ENCODE measurements at regions not wholly inside any gene's neighbourhood (a gene's known extent, or its start where the extent isn't known, plus 50 kb on each side); places are given as distances from the start of the nearest gene placed in this dataset.

DNA sequence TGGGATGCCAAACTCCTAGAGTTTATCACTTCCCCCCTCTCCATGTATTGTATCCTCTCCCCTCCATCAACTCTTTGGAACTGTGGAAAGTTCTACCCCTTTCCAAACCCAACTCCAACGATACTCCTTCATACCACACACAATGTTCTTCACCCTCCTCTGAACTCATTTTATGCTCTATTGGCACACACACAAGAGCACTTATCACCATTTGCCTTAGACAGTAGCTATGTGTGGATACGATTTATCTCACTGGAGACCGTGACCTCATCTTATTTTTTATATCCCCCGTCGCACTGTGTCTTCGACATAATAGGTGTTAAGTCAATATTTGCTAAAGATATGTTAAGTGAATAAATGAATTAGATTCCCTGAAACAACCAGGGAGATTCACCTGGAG lies 316.5 kb upstream of the PROK2 start:
- no peak for DNase-seq
- Histone ChIP-seq H3K27me3 (no peaks in the 10 kb centered on the region), H3K9me3 (no peaks in the 10 kb centered on the region), H3K4me3 (no peak overlapping the region), H3K36me3 (no peaks in the 10 kb centered on the region)

DNA sequence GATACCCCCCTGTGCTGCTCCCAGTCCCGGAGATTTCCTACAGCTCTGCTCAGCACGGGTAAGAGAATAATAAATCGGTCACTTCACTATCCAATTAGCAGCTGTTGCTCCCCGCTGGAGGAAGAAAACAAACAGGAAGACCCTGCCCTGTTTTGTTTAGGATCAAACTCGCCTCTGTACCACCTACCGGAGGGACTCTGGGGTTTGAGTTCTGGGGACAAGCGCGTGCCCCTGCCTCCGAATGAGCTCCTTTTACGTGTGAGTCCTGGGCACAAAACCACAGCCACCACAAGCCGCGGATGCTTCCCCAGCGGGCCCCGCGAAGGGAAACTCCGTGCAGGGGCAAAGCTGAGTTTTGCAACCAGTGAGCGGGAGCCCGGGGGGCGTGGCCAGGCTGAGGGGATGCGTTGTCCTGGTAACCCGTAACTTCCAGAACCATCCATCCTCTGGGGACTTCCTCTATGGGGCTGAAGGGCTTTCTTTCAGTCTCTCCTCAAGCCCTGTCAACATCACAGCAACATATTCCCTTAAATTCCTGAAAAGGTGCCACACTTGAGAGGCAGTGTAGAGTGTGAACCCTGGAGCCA lies 315.7 kb upstream of the PROK2 start:
- Histone ChIP-seq H3K27me3 (no peaks in the 10 kb centered on the region), H3K36me3 (no peaks in the 10 kb centered on the region), H3K4me3 (no peak overlapping the region), H3K9me3 (no peaks in the 10 kb centered on the region)
- DNase-seq, result peak; percentile 18

DNA sequence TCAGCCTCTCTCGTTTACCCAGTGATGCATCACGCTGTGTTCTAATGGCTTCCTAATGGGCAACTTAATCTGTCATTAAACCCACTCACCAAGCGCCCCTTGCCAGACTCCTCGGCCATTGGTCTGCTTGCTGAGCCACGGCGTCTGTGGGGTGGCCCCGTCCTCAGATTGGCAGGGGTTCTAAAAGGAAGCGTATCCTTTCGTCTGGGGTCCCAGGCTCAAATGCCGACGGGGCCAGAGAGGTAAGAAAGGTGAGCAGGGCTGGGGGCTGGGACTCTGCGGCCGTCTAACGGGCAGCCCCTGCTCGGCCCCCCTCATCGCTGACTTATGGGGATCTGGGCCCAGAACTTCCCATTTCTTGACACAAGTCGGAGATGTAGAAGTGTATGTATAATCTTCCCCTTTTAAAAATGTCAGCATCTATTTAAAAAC lies 315.1 kb upstream of the PROK2 start:
- H3K27me3 ChIP-seq, result no peaks in the 10 kb centered on the region
- H3K9me3 ChIP-seq, result no peaks in the 10 kb centered on the region
- H3K4me3 ChIP-seq, result no peak overlapping the region
- no peaks in the 10 kb centered on the region for H3K36me3 ChIP-seq
- DNase-seq, result no peak

DNA sequence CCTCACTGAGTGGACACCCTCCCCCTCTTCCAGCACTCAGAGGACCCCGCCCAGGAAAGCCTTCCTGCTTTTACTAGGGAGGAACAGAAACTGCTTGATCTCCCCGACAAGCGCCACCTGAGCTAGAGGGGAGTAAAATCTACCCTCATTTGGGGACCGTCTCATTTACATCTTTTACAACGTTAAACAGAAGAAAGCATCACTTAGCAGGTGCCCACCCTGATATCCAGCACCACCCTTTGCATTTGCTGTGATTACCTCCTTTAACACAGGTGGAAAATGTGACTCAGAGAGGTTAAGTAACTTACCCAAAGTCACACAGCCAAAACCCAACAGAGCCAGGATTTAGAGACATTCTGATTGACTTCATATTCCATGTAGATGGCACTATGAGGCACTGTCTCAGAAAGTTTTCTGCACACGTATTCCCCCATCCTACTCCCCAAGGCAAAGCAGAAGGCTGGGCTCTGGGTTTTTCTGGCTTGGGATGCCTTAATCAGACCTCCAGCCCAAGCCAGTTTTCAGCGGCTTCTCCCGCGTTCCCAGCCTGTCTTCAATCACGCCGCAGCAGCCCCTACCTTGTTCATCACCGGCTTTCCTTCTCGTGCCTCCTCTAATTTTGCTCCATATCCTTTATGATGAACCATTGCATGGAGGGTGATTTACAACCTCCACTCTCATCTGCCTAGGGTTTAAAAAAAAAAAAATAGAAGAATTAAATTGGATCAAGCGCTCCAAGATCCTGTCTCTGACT lies 314.6 kb upstream of the PROK2 start:
- no peak overlapping the region for H3K4me3 ChIP-seq
- no peak for DNase-seq
- no peaks in the 10 kb centered on the region for H3K9me3 ChIP-seq

DNA sequence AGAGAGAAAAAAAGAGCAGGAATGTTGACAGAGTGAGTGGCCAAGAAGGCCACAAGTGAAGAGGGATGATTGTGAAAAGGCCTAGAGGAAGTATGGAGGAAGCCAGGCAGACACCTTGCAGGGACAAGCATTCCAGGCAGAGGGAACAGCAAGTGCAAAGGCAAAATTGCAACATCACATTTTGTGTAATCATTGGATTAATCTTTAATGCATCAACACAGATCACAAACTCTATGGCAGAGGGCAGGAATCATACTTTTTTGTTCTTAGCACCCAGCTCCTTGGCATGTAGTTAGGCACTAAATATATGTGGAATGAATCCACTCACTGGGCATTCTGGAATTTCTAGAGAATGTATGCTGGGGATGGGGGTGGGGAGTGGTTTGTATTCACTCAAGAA lies 312.1 kb upstream of the PROK2 start:
- H3K9me3 ChIP-seq, result no peaks in the 10 kb centered on the region
- no peak overlapping the region for H3K4me3 ChIP-seq
- no peaks in the 10 kb centered on the region for H3K36me3 ChIP-seq
- no peak for DNase-seq
- H3K27me3 ChIP-seq, result no peaks in the 10 kb centered on the region

More for the DNA sequence above, 314.6 kb upstream of the PROK2 start:
- H3K27me3 ChIP-seq, result no peaks in the 10 kb centered on the region
- no peaks in the 10 kb centered on the region for H3K36me3 ChIP-seq

DNA sequence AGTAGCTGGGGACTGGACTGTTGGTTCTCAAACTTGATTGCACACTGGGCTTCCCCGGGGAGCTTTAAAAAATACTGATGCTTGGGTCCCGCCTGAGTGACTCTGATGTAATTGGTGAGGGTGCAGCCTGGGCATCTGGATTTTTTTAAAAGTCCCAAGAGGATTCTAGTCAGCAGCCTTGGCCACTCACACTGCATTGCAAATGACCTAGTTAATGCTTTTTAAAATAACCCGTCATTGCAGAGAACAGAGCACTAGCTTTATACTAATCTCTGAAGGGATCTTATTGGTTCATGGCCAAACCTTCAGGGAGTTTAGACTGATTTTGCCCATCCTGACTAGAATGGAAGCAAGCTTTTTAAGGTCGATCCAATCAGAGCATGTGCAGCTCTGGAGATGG lies 310.6 kb upstream of the PROK2 start:
- DNase-seq, result no peak
- Histone ChIP-seq H3K27me3 (no peaks in the 10 kb centered on the region), H3K9me3 (no peaks in the 10 kb centered on the region), H3K36me3 (no peaks in the 10 kb centered on the region), H3K4me3 (no peak overlapping the region)

DNA sequence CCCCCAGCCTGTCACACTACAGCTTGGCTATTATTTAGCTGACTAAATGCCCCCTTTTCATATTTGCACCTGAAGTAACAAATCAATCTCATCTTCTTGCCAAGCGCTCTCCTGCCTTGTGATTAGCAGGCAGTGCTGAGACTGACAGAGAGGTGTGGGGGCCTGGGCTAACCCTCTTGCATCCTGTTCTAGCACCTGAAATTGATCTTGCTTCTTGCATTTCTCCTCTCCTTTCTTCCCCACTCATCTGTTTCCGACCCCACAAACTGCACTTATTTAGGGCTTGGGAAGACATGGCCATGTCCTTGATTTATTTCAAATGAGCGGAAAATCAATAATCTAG lies 309.0 kb upstream of the PROK2 start:
- no peak overlapping the region for H3K4me3 ChIP-seq
- H3K27me3 ChIP-seq, result no peaks in the 10 kb centered on the region
- H3K36me3 ChIP-seq, result no peaks in the 10 kb centered on the region
- no peak for DNase-seq
- H3K9me3 ChIP-seq, result no peaks in the 10 kb centered on the region

DNA sequence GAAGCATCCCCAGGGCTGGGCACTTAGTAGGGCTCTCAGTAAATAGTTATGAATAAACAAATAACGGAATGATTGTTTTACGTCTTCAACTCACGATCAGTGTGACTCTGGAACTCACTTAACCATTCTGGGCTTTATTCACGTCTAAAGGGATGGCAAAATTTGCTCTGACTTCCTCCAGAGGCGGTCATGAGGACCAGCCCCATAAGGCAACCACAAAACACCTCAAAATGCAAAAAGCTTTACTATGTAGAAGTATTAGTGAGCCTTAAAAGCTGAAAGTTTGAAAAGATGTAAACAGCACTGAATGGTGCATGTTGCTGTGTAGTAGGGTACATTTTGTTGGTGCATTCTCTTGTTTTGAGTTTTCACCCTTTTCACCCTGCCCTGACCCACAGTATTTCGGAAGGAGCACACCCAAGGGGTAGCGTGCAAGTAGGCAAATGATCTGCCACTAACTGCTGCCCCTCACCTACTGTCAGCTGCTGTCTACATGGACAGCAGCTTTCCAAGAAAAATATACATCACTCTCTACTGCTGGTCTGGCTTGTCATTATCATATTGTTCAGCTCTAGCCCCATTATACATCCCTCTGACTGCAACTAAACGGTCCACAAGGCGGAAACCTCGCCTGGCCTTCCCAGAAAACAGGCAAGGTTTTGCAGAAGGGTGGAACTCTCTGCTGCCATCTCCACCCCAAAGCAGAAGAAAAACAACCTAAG lies 308.5 kb upstream of the PROK2 start:
- DNase-seq, result no peak
- Histone ChIP-seq H3K27me3 (no peaks in the 10 kb centered on the region), H3K36me3 (no peaks in the 10 kb centered on the region), H3K9me3 (no peaks in the 10 kb centered on the region), H3K4me3 (no peak overlapping the region)

DNA sequence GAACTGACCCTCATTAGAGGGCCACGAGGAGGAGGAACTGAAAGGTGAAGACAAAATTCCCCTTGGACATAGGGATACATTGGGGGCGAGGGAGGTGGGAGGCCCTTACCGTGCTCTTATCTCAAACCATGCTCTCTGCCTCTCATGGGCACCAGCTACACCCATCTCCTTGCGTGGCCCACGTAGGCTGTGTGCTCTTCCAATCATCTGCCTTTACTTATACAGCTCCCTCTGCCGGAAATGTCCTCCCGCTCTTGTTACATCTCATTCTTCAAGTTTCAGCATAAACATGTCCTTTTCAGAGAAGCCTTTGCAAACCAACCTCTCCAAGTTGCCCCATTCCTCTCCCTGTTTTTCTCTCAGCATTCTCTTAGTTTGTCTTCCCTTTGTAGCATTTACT lies 307.8 kb upstream of the PROK2 start:
- DNase-seq, result no peak
- Histone ChIP-seq H3K9me3 (no peaks in the 10 kb centered on the region), H3K4me3 (no peak overlapping the region), H3K27me3 (no peaks in the 10 kb centered on the region), H3K36me3 (no peaks in the 10 kb centered on the region)

DNA sequence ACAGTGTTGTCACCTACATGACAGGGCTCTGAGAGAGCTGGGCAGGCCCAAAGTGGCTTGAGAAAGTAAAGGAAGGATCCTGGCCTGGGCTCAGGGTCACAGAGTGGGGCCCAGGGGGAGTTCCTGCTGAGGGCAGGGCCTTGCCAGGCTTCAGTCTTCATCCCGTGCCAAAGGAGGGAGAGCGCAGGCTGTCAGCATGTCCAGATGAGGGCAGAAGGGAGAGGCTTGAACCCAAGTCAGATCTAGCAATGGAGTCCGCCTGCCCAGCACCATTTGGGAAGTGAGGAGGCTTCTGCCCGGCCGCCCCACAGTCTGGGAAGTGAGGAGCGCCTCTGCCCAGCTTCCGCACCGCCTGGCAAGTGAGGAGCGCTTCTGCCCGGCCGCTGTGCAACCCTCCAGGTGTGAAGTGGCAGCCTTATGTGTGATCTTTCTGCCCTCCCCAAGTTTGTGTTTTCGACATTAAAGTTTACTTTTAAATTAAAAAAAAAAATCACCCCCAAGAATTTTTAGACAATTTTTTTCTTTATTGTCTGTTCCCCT lies 303.6 kb upstream of the PROK2 start:
- no peaks in the 10 kb centered on the region for H3K27me3 ChIP-seq
- no peak for DNase-seq
- no peaks in the 10 kb centered on the region for H3K36me3 ChIP-seq
- no peak overlapping the region for H3K4me3 ChIP-seq
- no peaks in the 10 kb centered on the region for H3K9me3 ChIP-seq

DNA sequence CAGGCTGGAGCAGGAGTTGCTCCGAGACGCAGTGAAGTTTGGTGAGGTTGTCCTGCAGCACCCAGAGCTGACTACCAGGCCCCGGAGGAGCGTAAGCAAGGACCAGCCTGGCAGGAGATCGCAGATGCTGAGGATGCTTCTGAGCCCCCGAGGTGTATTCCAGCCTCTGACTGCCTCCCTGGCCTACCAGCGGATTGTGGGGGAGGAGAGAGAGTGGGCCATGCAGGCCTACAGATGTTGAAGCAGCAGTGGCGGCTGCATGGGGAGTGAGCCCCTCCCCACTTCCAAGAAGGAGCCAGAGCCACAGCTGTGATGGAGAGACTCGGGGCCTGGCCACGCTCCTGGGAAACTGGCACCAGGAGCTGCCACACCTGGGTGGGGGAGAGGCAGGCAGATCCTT lies 302.5 kb upstream of the PROK2 start:
- H3K36me3 ChIP-seq, result no peaks in the 10 kb centered on the region
- H3K9me3 ChIP-seq, result no peaks in the 10 kb centered on the region
- no peak for DNase-seq
- no peaks in the 10 kb centered on the region for H3K27me3 ChIP-seq
- no peak overlapping the region for H3K4me3 ChIP-seq

DNA sequence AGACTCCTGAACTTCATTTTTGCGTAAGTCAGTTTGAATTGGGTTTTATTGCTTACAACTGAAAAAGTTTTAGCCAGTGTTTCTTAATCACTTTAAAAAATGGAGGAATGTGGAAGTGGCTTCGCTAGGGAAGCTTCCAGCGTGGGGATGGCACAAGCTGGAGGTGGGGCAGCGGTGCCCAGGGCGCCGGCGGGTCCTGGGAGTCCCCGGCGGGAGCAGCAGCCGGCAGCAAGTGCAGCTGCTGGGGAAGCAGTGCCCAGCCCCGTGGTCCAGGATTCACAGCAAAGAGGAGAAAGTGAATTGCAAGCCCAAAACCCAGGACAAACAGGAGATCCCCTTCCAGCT lies 301.8 kb upstream of the PROK2 start:
- no peak for DNase-seq
- no peaks in the 10 kb centered on the region for H3K9me3 ChIP-seq
- no peaks in the 10 kb centered on the region for H3K27me3 ChIP-seq
- no peaks in the 10 kb centered on the region for H3K36me3 ChIP-seq
- H3K4me3 ChIP-seq, result no peak overlapping the region

DNA sequence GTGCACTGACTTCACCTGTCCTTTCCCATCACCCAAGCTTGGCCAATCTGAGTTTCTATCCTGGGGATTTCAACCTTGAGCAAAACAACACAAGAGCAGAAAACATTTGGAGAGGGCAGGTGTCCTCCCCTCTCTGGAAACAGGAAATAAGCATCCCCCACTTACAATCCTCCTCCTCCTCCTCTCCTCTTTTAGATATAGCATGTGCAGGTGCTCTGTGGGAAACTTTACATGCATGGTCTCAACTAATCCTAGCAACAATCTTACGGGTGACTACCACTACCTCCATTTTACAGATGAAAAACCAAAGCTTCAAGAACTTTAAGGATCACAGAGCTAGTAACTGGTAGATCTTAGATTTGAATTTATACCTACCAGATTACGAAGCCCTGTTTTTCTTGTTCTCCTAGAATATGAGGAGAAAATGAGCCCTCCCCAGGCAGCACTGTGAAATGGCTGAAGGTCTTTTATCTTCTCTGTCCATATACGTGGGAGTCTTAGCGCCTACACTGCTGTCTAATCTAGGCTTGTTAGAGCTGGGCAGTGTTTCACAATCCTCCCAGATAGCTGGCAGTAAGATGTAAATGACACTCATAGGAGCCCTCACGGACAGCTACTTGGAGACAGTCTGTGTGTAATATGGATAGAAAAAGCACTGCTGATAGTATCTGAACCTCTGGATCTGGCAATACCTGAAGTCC lies 301.2 kb upstream of the PROK2 start:
- Histone ChIP-seq H3K27me3 (no peaks in the 10 kb centered on the region), H3K36me3 (no peaks in the 10 kb centered on the region), H3K4me3 (no peak overlapping the region), H3K9me3 (no peaks in the 10 kb centered on the region)
- no peak for DNase-seq

DNA sequence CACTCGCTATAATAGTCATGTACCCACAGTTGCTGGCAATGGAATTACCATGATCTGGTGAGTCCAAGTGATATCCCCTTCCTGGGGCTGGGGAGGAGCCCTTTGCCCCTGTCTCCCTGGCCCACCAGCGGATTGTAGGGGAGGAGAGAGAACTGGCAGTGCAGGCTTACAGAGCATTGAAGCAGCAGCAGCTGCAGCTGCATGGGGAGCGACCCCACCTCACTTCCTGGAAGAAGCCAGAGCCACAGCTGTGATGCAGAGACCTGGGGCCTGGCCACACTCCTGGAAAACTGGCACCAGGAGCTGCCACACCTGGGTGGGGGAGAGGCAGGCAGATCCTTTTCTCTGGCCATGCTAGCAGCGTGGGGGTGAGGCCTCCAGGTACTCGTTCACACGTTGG lies 300.1 kb upstream of the PROK2 start:
- no peak for DNase-seq
- Histone ChIP-seq H3K4me3 (no peak overlapping the region), H3K9me3 (no peaks in the 10 kb centered on the region), H3K27me3 (no peaks in the 10 kb centered on the region), H3K36me3 (no peaks in the 10 kb centered on the region)

DNA sequence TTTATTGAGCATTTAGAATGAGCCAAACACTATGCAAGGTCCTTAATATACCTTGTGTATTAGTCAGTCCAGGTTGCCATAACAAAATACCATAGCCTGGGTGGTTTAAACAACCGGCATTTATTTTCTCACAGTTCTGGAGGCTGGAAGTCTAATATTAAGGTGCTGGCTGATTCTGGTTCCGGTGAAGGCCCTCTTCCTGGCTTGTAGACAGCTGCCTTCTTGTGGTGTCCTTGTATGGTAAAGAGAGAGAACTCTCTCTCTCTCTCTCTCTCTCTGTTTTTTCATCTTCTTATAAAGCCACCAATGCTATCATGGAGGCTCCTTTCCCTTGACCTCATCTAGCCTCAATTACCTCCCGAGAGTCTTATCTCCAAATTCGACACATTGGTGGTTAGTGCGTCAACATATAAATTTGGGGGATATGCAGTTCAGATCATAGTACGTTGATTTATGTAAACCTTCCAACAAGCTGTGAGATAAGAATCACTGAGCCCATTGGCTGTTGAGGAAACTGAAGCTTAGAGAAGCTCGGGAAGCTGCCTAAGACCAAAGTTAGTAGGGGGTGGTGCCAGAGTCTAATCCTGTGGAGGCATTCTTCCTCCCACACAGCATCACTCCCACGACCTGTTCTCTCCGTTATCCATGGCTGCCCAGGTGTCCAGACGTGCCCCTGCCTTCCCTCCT lies 298.0 kb upstream of the PROK2 start:
- no peaks in the 10 kb centered on the region for H3K27me3 ChIP-seq
- DNase-seq, result no peak
- H3K9me3 ChIP-seq, result no peaks in the 10 kb centered on the region
- H3K4me3 ChIP-seq, result no peak overlapping the region
- no peaks in the 10 kb centered on the region for H3K36me3 ChIP-seq

DNA sequence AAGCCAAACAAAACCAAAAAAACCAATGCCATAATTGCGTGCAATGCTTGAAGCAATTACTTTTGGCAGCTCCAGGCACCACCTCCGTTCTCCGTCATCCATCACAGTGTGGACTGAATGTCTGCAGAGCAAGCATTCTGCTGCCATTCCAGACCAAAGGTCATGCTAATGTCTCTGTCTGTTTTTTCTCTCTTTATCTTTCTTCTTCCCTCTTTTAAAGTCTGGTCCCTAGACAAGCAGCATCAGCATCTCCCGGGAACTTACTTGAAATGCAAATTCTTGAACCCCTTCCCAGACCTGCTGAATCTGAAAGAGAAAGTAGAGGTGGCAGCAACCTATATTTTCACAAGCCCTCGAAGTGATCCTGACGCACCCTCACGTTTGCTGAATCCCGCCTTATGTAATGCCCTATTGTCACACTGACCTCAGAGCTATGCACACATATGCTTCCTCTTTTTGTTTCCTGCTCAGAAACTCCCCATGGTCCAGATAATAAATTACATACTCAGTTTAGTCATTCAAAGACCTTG lies 297.3 kb upstream of the PROK2 start:
- no peak for DNase-seq
- Histone ChIP-seq H3K9me3 (no peaks in the 10 kb centered on the region), H3K27me3 (no peaks in the 10 kb centered on the region), H3K4me3 (no peak overlapping the region), H3K36me3 (no peaks in the 10 kb centered on the region)
